BLaER1 (cell line): ENCODE measurements at regions not wholly inside any gene's neighbourhood (a gene's known extent, or its start where the extent isn't known, plus 50 kb on each side); places are given as distances from the start of the nearest gene placed in this dataset.

Experiments
- H3K27ac ChIP-seq: shearing (Covaris generic); formaldehyde crosslinking; 2 replicates; pipeline ENCODE4 v1.8.1; 2022
- H3K27me3 ChIP-seq: shearing (Covaris generic); formaldehyde crosslinking; 2 replicates; pipeline ENCODE4 v1.8.1; 2022
- H3K36me3 ChIP-seq: shearing (Covaris generic); formaldehyde crosslinking; 2 replicates; pipeline ENCODE4 v1.8.1; 2022
- H3K4me1 ChIP-seq: shearing (Covaris generic); formaldehyde crosslinking; 2 replicates; pipeline ENCODE4 v1.8.1; 2022
- H3K4me2 ChIP-seq: shearing (Covaris generic); formaldehyde crosslinking; 2 replicates; pipeline ENCODE4 v1.8.1; 2022
- H3K4me3 ChIP-seq: shearing (Covaris generic); formaldehyde crosslinking; 2 replicates; pipeline ENCODE4 v1.8.1; 2022
- H3K9ac ChIP-seq: shearing (Covaris generic); formaldehyde crosslinking; 2 replicates; pipeline ENCODE4 v1.8.1; 2022
- H3K9me3 ChIP-seq: shearing (Covaris generic); formaldehyde crosslinking; 2 replicates; pipeline ENCODE4 v1.8.1; 2022
- H4K20me1 ChIP-seq: shearing (Covaris generic); formaldehyde crosslinking; 2 replicates; pipeline ENCODE4 v1.8.1; 2022
- Cebpa-rat ChIP-seq: shearing (Covaris generic); IDR thresholded peaks from 2 replicates; pipeline ENCODE4 v1.8.1; 2022

DNA sequence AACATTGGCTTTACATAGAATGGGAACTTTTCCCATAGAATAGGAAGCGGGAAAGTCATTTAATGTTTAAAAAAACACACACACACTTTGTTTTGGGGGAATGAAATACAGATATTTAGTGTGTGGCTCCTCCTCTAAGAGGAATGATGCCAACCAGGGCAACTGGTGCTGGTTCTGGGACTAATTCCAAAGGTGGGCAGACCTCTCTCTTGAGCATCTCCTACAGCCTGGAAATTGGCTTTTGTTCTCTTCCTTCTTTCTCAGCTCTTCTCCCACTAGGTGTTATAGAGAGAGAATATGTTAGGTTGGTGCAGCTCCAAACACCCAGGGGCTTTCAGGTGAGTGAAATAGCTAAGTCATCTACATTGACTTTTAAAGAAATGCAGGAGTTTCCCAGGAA lies 190.1 kb downstream of the RAD51AP2 start:
- H3K27me3 ChIP-seq, result no peaks in the 10 kb centered on the region
- no peaks in the 10 kb centered on the region for H3K9me3 ChIP-seq
- H3K36me3 ChIP-seq, result no peaks in the 10 kb centered on the region
- no peak overlapping the region for H3K4me3 ChIP-seq
- H3K4me1 ChIP-seq, result peaks cover 7% of the 10 kb centered on the region; the same call in 1 of the 2 replicates
- no peak overlapping the region for H3K9ac ChIP-seq
- no peaks in the 10 kb centered on the region for H4K20me1 ChIP-seq
- H3K27ac ChIP-seq, result no peak overlapping the region
- H3K4me2 ChIP-seq, result no peak overlapping the region
- TF ChIP-seq Cebpa-rat, result no peak

DNA sequence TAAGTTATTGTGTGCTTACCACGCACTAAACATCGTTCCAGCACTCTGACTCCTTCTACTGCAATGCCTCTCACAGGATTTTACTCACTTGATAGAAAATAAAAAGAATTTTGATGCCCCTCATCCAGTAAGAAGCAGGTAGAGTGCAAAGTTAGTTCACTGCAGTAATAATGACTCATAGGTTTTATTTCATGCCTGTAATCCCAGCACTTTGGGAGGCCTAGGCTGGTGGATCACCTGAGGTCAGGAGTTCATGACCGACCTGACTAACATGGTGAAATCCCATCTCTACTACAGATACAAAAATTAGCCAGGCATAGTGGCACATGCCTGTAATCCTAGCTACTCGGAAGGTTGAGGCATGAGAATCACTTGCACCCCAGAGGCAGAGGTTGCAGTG lies 190.6 kb downstream of the RAD51AP2 start:
- no peak for TF ChIP-seq Cebpa-rat
- H3K9me3 ChIP-seq, result no peaks in the 10 kb centered on the region
- H3K27me3 ChIP-seq, result no peaks in the 10 kb centered on the region
- no peak overlapping the region for H3K4me3 ChIP-seq
- no peak overlapping the region for H3K4me2 ChIP-seq
- H3K4me1 ChIP-seq, result peaks cover 7% of the 10 kb centered on the region; the same call in 1 of the 2 replicates
- H4K20me1 ChIP-seq, result no peaks in the 10 kb centered on the region
- no peak overlapping the region for H3K9ac ChIP-seq
- H3K27ac ChIP-seq, result no peak overlapping the region
- H3K36me3 ChIP-seq, result no peaks in the 10 kb centered on the region

DNA sequence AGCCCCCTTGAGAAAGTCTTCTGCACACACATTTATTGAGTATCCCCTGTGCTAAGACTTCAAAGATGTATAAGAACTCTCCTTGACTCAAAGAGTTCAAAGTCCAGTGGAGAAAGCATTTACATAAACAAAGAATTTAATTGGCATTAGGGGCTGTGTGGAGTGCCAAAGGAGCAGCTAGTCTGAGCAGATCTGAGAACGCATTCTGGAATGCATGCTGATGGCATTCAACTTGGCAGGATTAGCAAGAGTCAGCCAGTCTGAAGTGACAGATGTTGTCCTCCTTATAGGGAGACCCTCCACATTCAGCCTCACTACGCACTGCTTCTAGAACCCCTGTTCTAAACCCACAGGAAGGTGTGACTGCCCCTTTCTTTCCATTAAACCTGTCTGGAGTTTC lies 191.5 kb downstream of the RAD51AP2 start:
- H3K4me1 ChIP-seq, result peaks cover 7% of the 10 kb centered on the region; the same call in 1 of the 2 replicates
- TF ChIP-seq Cebpa-rat, result no peak
- no peak overlapping the region for H3K4me2 ChIP-seq
- H3K9ac ChIP-seq, result no peak overlapping the region
- no peaks in the 10 kb centered on the region for H3K27me3 ChIP-seq
- no peaks in the 10 kb centered on the region for H4K20me1 ChIP-seq
- H3K9me3 ChIP-seq, result no peaks in the 10 kb centered on the region
- H3K27ac ChIP-seq, result no peak overlapping the region
- H3K4me3 ChIP-seq, result no peak overlapping the region
- no peaks in the 10 kb centered on the region for H3K36me3 ChIP-seq

DNA sequence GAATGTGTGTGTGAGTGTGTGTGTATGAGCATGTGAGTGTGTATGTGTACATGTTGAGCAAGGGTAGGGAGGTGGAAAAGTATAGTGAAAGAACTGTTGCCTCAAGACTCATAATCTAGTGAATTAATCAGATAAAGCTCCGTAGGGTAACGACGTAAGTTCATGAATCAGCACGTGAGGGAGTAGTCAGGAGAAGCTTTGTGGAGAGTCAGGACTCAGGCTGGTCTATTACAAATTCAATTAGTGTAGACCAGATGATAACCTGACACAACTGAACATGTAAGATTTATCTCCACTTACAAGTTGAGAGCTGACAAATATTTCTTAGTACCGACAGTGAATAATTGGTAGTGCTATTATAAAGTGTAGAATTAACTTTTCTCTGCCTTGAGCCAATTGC lies 194.5 kb downstream of the RAD51AP2 start:
- Histone ChIP-seq H3K4me1 (peaks cover 7% of the 10 kb centered on the region; the same call in 1 of the 2 replicates), H3K4me2 (no peak overlapping the region), H3K4me3 (no peak overlapping the region), H3K36me3 (no peaks in the 10 kb centered on the region), H3K27ac (no peak overlapping the region), H4K20me1 (no peaks in the 10 kb centered on the region), H3K9ac (no peak overlapping the region), H3K27me3 (no peaks in the 10 kb centered on the region), H3K9me3 (no peaks in the 10 kb centered on the region)
- no peak for TF ChIP-seq Cebpa-rat

DNA sequence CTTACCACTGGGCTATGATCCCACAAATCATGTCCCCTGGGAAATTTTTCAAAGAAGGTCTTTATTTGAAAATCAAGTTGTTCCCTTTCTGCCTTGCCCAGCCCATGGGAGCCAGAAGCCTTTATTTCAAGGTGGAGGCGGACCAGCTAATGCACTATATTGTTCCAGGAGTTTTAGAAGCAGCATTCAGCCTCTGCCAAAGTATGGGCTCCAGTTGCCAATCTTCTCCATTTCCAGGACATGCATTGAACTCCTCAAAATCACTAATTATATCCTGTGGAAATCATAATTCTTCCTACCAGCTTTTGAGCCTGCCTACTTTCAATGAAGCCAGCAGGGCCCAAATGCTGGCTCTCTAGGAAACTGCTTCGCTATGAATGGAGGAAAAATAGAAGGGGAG lies 195.8 kb downstream of the RAD51AP2 start:
- H3K4me2 ChIP-seq, result no peak overlapping the region
- H3K27me3 ChIP-seq, result no peaks in the 10 kb centered on the region
- H3K27ac ChIP-seq, result no peak overlapping the region
- no peak overlapping the region for H3K4me3 ChIP-seq
- no peaks in the 10 kb centered on the region for H3K36me3 ChIP-seq
- no peak for TF ChIP-seq Cebpa-rat
- H3K4me1 ChIP-seq, result peaks cover 7% of the 10 kb centered on the region; the same call in 1 of the 2 replicates
- no peaks in the 10 kb centered on the region for H4K20me1 ChIP-seq
- no peak overlapping the region for H3K9ac ChIP-seq
- H3K9me3 ChIP-seq, result no peaks in the 10 kb centered on the region

DNA sequence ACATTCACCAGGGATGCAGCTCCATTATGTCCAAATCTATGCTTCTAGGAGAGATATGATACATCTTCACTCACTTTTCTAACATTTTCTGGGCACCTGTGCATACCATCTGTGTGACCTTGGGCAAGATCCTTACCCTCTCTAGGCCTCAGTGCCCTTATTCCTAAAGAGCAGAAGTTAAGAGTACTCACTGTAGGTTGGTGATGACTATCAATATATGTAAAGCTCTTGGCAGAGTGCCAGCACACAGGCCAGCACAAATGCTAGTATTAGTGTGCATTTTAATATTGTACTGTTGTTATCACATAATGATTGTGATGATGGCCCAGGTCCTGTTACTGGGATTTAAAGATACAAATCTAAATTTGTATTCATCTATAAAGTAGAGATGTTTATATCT lies 199.2 kb downstream of the RAD51AP2 start:
- H3K27me3 ChIP-seq, result no peaks in the 10 kb centered on the region
- no peak overlapping the region for H3K4me3 ChIP-seq
- no peaks in the 10 kb centered on the region for H3K9me3 ChIP-seq
- no peaks in the 10 kb centered on the region for H4K20me1 ChIP-seq
- no peaks in the 10 kb centered on the region for H3K4me1 ChIP-seq
- no peaks in the 10 kb centered on the region for H3K36me3 ChIP-seq
- H3K4me2 ChIP-seq, result no peak overlapping the region
- no peak overlapping the region for H3K27ac ChIP-seq
- no peak for TF ChIP-seq Cebpa-rat
- H3K9ac ChIP-seq, result no peak overlapping the region

DNA sequence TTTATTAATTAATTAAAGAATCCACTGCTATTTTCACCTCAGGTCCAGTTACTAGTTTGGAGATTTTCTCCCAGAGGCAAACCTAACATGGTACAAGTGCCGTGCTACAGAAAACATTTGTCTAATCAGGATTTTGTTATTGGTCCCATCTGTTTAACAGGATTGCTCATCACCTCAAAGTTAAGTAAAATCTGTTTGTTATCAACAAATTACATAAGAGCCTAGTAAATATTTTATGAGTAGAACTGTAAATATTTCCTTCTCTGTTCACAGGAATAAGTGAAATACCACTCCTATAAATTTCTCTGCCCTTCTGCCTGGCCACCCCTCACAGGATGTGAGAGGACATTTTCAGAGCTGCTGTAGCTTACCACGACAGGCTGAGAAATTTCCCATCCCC lies 200.2 kb downstream of the RAD51AP2 start:
- H3K4me2 ChIP-seq, result no peak overlapping the region

DNA sequence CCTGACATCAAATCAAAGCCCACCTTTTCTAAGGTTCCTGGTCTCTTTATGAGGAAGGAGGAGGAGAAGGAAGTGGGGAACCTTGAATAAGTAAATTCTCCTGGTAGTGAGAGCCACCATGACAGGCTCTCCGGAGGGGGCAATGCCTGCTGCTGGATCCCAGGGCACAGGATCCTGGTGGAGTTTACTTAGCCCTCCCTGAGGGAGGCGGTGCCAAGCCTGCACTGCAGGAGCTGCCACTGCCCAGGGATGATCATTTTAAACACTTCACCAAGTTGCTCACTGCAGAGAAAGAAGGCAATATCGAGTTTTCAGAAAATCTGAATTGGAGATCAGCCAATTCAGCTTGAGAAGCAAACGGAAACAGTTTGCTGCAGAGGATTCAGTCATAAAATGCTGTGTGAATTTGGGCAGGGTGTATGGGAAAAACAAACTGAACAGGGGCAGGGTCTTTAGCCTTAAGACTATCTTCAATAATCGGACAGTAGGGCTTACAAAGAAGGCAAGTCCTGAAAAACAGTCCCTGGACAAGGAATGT lies 200.7 kb downstream of the RAD51AP2 start:
- Histone ChIP-seq H3K27me3 (no peaks in the 10 kb centered on the region), H3K4me1 (no peaks in the 10 kb centered on the region), H3K4me2 (no peak overlapping the region), H3K27ac (no peak overlapping the region), H3K9me3 (no peaks in the 10 kb centered on the region), H3K9ac (no peak overlapping the region), H4K20me1 (no peaks in the 10 kb centered on the region), H3K36me3 (no peaks in the 10 kb centered on the region), H3K4me3 (no peak overlapping the region)
- no peak for TF ChIP-seq Cebpa-rat

More for the DNA sequence above, 200.2 kb downstream of the RAD51AP2 start:
- Histone ChIP-seq H3K36me3 (no peaks in the 10 kb centered on the region), H3K27me3 (no peaks in the 10 kb centered on the region), H3K4me3 (no peak overlapping the region), H3K27ac (no peak overlapping the region), H4K20me1 (no peaks in the 10 kb centered on the region), H3K9ac (no peak overlapping the region), H3K9me3 (no peaks in the 10 kb centered on the region), H3K4me1 (no peaks in the 10 kb centered on the region)
- no peak for TF ChIP-seq Cebpa-rat

DNA sequence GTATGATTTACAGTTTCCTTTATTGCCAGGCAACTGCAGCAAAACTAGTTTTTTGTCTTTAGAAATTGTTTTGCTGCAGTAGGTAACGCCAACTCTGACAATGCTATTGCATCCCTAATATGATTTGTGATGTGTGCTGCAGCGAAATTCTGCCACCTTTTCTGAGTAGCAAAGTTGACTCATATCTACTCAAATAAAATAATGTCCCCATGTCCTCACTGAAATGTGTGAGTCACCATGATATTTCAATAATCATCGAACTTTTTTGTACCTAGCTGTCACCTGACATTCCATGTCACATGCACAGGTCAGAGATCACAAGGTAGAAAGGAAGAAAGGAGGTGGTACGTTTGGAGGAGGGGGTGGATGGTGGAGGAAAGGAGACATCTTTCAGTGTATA lies 205.0 kb downstream of the RAD51AP2 start:
- no peaks in the 10 kb centered on the region for H3K27me3 ChIP-seq
- peaks cover 6% of the 10 kb centered on the region; the same call in 1 of the 2 replicates for H3K4me1 ChIP-seq
- H3K9ac ChIP-seq, result no peak overlapping the region
- H3K27ac ChIP-seq, result no peak overlapping the region
- no peaks in the 10 kb centered on the region for H4K20me1 ChIP-seq
- H3K36me3 ChIP-seq, result no peaks in the 10 kb centered on the region
- H3K4me3 ChIP-seq, result no peak overlapping the region
- H3K9me3 ChIP-seq, result no peaks in the 10 kb centered on the region
- H3K4me2 ChIP-seq, result no peak overlapping the region
- no peak for TF ChIP-seq Cebpa-rat

DNA sequence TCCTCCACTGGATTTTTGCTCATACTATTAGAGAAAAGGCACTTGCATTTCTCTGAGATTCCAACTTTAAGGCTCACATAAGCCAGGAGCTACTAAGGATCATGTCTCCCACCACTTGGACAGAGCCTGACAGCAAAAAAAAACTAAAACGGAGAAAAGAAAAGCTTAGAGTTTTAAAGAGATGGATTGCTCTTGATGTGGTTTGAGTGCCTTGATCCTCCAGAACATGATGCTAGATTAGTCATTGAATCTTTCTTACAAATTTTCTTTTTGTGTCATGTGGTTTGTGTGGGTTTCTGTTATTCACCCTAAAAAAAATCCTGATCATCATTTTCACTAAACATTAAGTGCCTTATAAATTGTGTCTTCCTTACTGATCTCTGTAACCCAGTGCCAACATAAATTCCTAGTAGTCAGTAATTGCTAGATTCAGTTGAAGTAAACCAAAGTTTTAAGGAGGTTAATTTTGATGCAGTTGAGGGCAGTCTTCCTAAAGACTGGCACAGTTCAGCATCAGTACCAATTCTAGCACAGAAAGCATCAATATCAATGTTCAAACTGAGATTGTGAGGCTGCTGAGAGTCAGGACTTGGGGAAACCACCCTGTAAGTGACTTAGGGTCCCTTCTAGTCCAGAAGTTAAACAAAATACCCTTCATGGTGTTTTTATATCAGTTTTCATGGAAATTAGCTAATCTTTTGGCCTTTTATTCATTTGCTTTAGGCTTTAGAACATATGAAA lies 206.3 kb downstream of the RAD51AP2 start:
- Histone ChIP-seq H3K9me3 (no peaks in the 10 kb centered on the region), H3K4me3 (no peak overlapping the region), H3K36me3 (no peaks in the 10 kb centered on the region), H3K4me2 (no peak overlapping the region), H3K27ac (no peak overlapping the region), H3K27me3 (no peaks in the 10 kb centered on the region), H3K4me1 (peaks cover 6% of the 10 kb centered on the region; the same call in 1 of the 2 replicates), H3K9ac (no peak overlapping the region), H4K20me1 (no peaks in the 10 kb centered on the region)
- no peak for TF ChIP-seq Cebpa-rat
